Stomach (tissue), 8 donors: ENCODE measurements at regions not wholly inside any gene's neighbourhood (a gene's known extent, or its start where the extent isn't known, plus 50 kb on each side); places are given as distances from the start of the nearest gene placed in this dataset.

Source experiments
- DNase-seq, 2 donors: peaks; one replicate each; pipeline versions ENCODE4 v3.0.0 to v3.0.0-alpha.2; 2013 to 2019
- H3K27ac ChIP-seq, 5 donors: fragments of 200-600 bp in 4 of 5; sonication (generic) in 4 of 5; one replicate each; pipeline ENCODE4 v1.5.1; 2013 to 2019; ENCODE audit warnings: mild to moderate bottlenecking in 1 of 5, moderate library complexity in 1 of 5
- H3K27me3 ChIP-seq, 3 donors: fragments of 200-600 bp; sonication (generic); one replicate each; pipeline ENCODE4 v1.5.1; 2017 to 2019; ENCODE audit warnings: mixed run types in 1 of 3
- H3K36me3 ChIP-seq, 4 donors: fragments of 200-600 bp; sonication (generic); 1 replicate in 3 of 4; 2 replicates in 1 of 4; pipeline ENCODE4 v1.5.1; 2016 to 2019
- H3K4me1 ChIP-seq, 4 donors: fragments of 200-600 bp; sonication (generic); one replicate each; pipeline ENCODE4 v1.5.1; 2016 to 2019
- H3K4me3 ChIP-seq, 4 donors: fragments of 200-600 bp; sonication (generic) in 3 of 4; one replicate each; pipeline ENCODE4 v1.5.1; 2016 to 2019; ENCODE audit warnings: mild to moderate bottlenecking in 1 of 4
- H3K9me3 ChIP-seq, 4 donors: fragments of 200-600 bp; sonication (generic); one replicate each; pipeline ENCODE4 v1.5.1; 2016 to 2019
- CTCF ChIP-seq, 7 experiments: fragments of 450-650 bp in 4 of 7; fragments of 200-600 bp in 3 of 7; sonication (generic) in 3 of 7; IDR thresholded peaks; one replicate each; pipeline ENCODE4 v1.5.1; 2016 to 2019; ENCODE audit warnings: antibody characterized with exemption in 7 of 7, control low read depth in 2 of 7, mild to moderate bottlenecking in 1 of 7
- EP300 ChIP-seq: sonication (generic); formaldehyde crosslinking; IDR thresholded peaks from one replicate; pipeline ENCODE4 v1.6.1; 2017; ENCODE audit warnings: antibody characterized with exemption
- POLR2A ChIP-seq, 4 donors: fragments of 450-650 bp; IDR thresholded peaks; one replicate each; pipeline ENCODE4 v1.6.1; 2016; ENCODE audit warnings: antibody characterized with exemption in 4 of 4, control low read depth in 2 of 4, mild to moderate bottlenecking in 1 of 4, moderate library complexity in 1 of 4
- POLR2AphosphoS5 ChIP-seq, 3 donors: sonication (generic); formaldehyde crosslinking; IDR thresholded peaks; one replicate each; pipeline ENCODE4 v1.6.1; 2016; ENCODE audit warnings: antibody characterized with exemption in 3 of 3
- WGBS, 5 donors: extraction: QIAGEN DNeasy Blood & Tissue Kit in 3 of 5; methylation state at CpG; one replicate each; pipeline versions ENCODE4 v1.1.5 to v1.1.7; 2013 to 2018; 5-methylcytosine and 5-hydroxymethylcytosine counted together
- intact Hi-C: fragments of 100-400 bp; cut with DNase I; formaldehyde crosslinking; loops from one replicate; pipeline ENCODE4 v1.15.1; 2023; ENCODE audit warnings: low total_unique reads
- donor health status: healthy with polysubstance abuse.
- donor health status: Bipolar disorder and iron deficiency.
- donor health status: healthy.

- WGBS, 5 donors = 77 to 85% (median 78%) methylated on average over 6 of the region's 6 CpGs
- Histone ChIP-seq H3K36me3 (no peaks in the 10 kb centered on the region), H3K9me3 (no peaks in the 10 kb centered on the region), H3K27me3 (no peaks in the 10 kb centered on the region), H3K4me1 (peaks cover 8 to 22% (median 12%) of the 10 kb centered on the region in 4 donors), H3K4me3 (no peak overlapping the region), H3K27ac (no peak overlapping the region)
- no peak for DNase-seq
- intact Hi-C loops = no loop called here
- TF ChIP-seq POLR2A (IDR thresholded peaks at IDR 0.05) (no peak), EP300 (no peak)
Measured at GRCh38 chr1:201685485-201685884, 143.5 kb upstream of the IPO9 start.

- Histone ChIP-seq H3K9me3 (no peaks in the 10 kb centered on the region), H3K4me3 (no peak overlapping the region), H3K27ac (peak overlapping the region in 4 of 5 donors; percentile 1 to 48 (median 25)), H3K36me3 (no peaks in the 10 kb centered on the region), H3K27me3 (no peaks in the 10 kb centered on the region), H3K4me1 (peaks cover 8 to 22% (median 12%) of the 10 kb centered on the region in 4 donors)
- peak in 1 of 2 donors; percentile 76 for DNase-seq
- whole genome bisulfite sequencing, 5 donors = 18 to 39% (median 35%) methylated on average over 5 of the region's 5 CpGs
- peak in 1 of 3 donors; percentile 50 for TF ChIP-seq POLR2AphosphoS5 (IDR thresholded peaks at IDR 0.05)
- no peak for TF ChIP-seq CTCF (IDR thresholded peaks at IDR 0.05)
- intact Hi-C loops = no loop called here
Measured at GRCh38 chr1:201686714-201687455, 142.1 kb upstream of the IPO9 start.

- intact Hi-C loops = no loop called here
- no peaks in the 10 kb centered on the region for H3K9me3 ChIP-seq
- TF ChIP-seq EP300 (no peak), CTCF (IDR thresholded peaks at IDR 0.05) (no peak), POLR2A (IDR thresholded peaks at IDR 0.05) (no peak), POLR2AphosphoS5 (IDR thresholded peaks at IDR 0.05) (no peak)
Measured at GRCh38 chr1:201688514-201688913, 140.4 kb upstream of the IPO9 start.

GRCh38 chr1:201689647-201690046 is 139.3 kb upstream of the IPO9 start:
- no peaks in the 10 kb centered on the region for H3K36me3 ChIP-seq
- no peak overlapping the region for H3K4me3 ChIP-seq
- H3K27ac ChIP-seq = no peak overlapping the region
- TF ChIP-seq POLR2A (IDR thresholded peaks at IDR 0.05) (no peak), CTCF (IDR thresholded peaks at IDR 0.05) (no peak), POLR2AphosphoS5 (IDR thresholded peaks at IDR 0.05) (no peak), EP300 (no peak)
- no peak for DNase-seq
- no peaks in the 10 kb centered on the region for H3K27me3 ChIP-seq
- H3K9me3 ChIP-seq = no peaks in the 10 kb centered on the region
- 91 to 98% (median 97%) methylated on average over 8 of the region's 8 CpGs for WGBS, 5 donors
- intact Hi-C loops = no loop called here
- peaks cover 8 to 33% (median 22%) of the 10 kb centered on the region in 4 donors for H3K4me1 ChIP-seq

More at GRCh38 chr1:201688514-201688913, 140.4 kb upstream of the IPO9 start:
- Histone ChIP-seq H3K27me3 (no peaks in the 10 kb centered on the region), H3K4me3 (no peak overlapping the region), H3K27ac (no peak overlapping the region), H3K36me3 (no peaks in the 10 kb centered on the region), H3K4me1 (peaks cover 8 to 26% (median 18%) of the 10 kb centered on the region in 4 donors)
- 91 to 96% (median 92%) methylated on average over 9 of the region's 9 CpGs for WGBS, 5 donors
- DNase-seq = no peak

GRCh38 chr1:201690528-201690927 is 138.4 kb upstream of the IPO9 start:
- H3K36me3 ChIP-seq = no peaks in the 10 kb centered on the region
- H3K4me3 ChIP-seq = no peak overlapping the region
- peaks cover 10 to 42% (median 31%) of the 10 kb centered on the region in 4 donors for H3K4me1 ChIP-seq
- no peak overlapping the region for H3K27ac ChIP-seq
- WGBS, 5 donors = 89 to 92% (median 91%) methylated on average over 10 of the region's 10 CpGs
- no peaks in the 10 kb centered on the region for H3K27me3 ChIP-seq
- H3K9me3 ChIP-seq = no peaks in the 10 kb centered on the region
- DNase-seq = no peak
- intact Hi-C loops = no loop called here
- TF ChIP-seq POLR2A (IDR thresholded peaks at IDR 0.05) (no peak), POLR2AphosphoS5 (IDR thresholded peaks at IDR 0.05) (no peak), EP300 (no peak), CTCF (IDR thresholded peaks at IDR 0.05) (no peak)
